D721Med (cell line): ENCODE measurements at regions not wholly inside any gene's neighbourhood (a gene's known extent, or its start where the extent isn't known, plus 50 kb on each side); places are given as distances from the start of the nearest gene placed in this dataset.

Experiments
- DNase-seq: peaks from one replicate; pipeline ENCODE4 v3.0.0; 2011; ENCODE audit warnings: low spot score; ENCODE audit not compliant: insufficient read length
- FAIRE-seq: peaks from 2 replicates; lab custom pipeline; 2011; peaks lifted over from hg19 to GRCh38; lab: Jason Lieb, UNC
- CTCF ChIP-seq: IDR thresholded peaks from 2 replicates; pipeline ENCODE4 v1.5.1; 2012; ENCODE audit warnings: mild to moderate bottlenecking, control low read depth; ENCODE audit not compliant: insufficient read depth; ENCODE audit errors: missing control alignments

DNA sequence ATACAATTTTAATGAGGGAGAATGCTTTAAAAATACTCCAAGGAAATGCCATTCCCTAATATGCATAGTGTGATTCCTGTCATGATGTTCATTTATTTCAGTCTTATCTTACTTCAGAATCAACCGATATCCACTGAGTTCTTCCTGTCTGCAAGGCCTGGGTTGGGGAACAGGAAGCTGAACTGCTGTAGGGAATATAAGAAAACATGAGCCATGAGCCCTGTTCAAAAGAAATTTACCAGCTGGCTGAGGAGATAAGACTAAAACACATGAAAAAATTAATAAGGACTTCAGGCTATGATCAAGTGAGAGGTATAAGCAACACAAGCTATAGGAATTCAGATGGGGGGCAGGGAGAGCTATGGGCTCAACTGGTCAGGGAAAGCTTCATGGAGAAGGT is 184.7 kb downstream of the PLPP4 start:
- DNase-seq (no peak), FAIRE-seq (no peak)
- no peak for TF ChIP-seq CTCF

GRCh38 chr10:120643351-120643750 is 186.3 kb downstream of the PLPP4 start:
- DNase-seq (no peak), FAIRE-seq (no peak)
- no peak for TF ChIP-seq CTCF

- DNase-seq (no peak), FAIRE-seq (no peak)
- no peak for TF ChIP-seq CTCF
Observed at GRCh38 chr10:120644556-120645410, 187.8 kb downstream of the PLPP4 start.

- no peak for DNase-seq
- FAIRE-seq = no peak
Observed at GRCh38 chr10:120646159-120646732, 189.2 kb downstream of the PLPP4 start.

DNA sequence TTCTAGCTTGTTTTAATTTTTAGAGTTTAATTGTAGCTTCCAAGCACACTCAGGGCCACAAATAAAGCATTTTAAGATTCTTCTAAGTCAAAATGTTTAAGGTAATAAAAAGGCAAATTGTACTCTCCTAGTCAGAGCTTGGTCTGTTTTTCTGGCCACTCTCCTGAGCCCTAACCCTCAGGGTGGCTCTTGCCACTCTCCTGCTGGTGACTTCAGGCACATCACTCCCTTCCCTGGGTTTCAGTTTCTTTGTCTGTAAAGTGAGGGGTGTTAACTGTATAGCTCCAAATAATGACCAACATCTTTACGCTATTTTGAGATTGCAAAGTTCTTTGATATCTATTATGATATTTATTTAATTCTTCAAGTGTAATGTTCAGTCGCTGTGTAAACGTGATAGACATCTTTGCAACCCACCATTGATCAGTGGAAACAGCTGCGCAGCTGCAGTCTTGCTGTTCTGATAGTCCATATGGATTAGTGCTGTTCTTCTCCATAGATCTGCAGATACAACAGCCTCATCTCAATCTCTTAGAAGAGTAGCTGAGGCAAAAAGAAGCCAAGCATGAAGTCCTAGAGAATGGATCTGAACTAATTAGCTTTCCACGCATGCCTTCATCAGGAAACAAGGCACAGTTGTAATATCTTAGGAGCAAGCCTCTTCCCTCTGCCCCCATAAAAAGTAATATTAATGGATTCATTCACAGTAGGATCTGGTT is 189.9 kb downstream of the PLPP4 start:
- no peak for FAIRE-seq
- no peak for TF ChIP-seq CTCF
- DNase-seq = no peak

More at GRCh38 chr10:120646159-120646732, 189.2 kb downstream of the PLPP4 start:
- TF ChIP-seq CTCF = no peak

- TF ChIP-seq CTCF = no peak
- no peak for FAIRE-seq
- no peak for DNase-seq
Observed at GRCh38 chr10:120650705-120651399, 193.8 kb downstream of the PLPP4 start.
